Adrenal gland (tissue), 5 donors: ENCODE measurements at regions not wholly inside any gene's neighbourhood (a gene's known extent, or its start where the extent isn't known, plus 50 kb on each side); places are given as distances from the start of the nearest gene placed in this dataset.

Source experiments
- CTCF ChIP-seq, 6 experiments: fragments of 450-650 bp in 4 of 6; fragments of 200-600 bp in 2 of 6; sonication (generic) in 1 of 6; IDR thresholded peaks; 1 replicate in 5 of 6; 2 replicates in 1 of 6; pipeline versions ENCODE4 v1.5.1 to v1.8.0; 2016 to 2021; ENCODE audit warnings: antibody characterized with exemption in 6 of 6, mild to moderate bottlenecking in 2 of 6, moderate library complexity in 1 of 6
- POLR2A ChIP-seq, 2 donors: fragments of 450-650 bp; IDR thresholded peaks; one replicate each; pipeline ENCODE4 v1.6.1; 2017; ENCODE audit warnings: antibody characterized with exemption in 2 of 2, mild to moderate bottlenecking in 2 of 2, moderate library complexity in 1 of 2
- donor health status: DM: no; HTN: no; CAD: no.

- TF ChIP-seq POLR2A (IDR thresholded peaks at IDR 0.05) (no peak), CTCF (IDR thresholded peaks at IDR 0.05) (no peak)
Observed at GRCh38 chr3:165434516-165434915, 238.3 kb upstream of the SLITRK3 start.
